Muscle layer of colon (tissue), 2 donors: ENCODE measurements at regions not wholly inside any gene's neighbourhood (a gene's known extent, or its start where the extent isn't known, plus 50 kb on each side); places are given as distances from the start of the nearest gene placed in this dataset.

Experiments
- H3K27ac ChIP-seq: one replicate; pipeline ENCODE4 v1.7.0; 2013; ENCODE audit warnings: low read depth, mild to moderate bottlenecking, low read length, moderate library complexity
- H3K27me3 ChIP-seq, 2 donors: one replicate each; pipeline ENCODE4 v1.7.0; 2013; ENCODE audit warnings: low read length in 2 of 2, mild to moderate bottlenecking in 2 of 2; ENCODE audit not compliant: insufficient read depth in 2 of 2, control insufficient read depth in 1 of 2
- H3K36me3 ChIP-seq: one replicate; pipeline ENCODE4 v1.7.0; 2013; ENCODE audit warnings: mild to moderate bottlenecking, low read length; ENCODE audit not compliant: insufficient read depth
- H3K4me1 ChIP-seq: one replicate; pipeline ENCODE4 v1.7.0; 2013; ENCODE audit warnings: mild to moderate bottlenecking, low read length; ENCODE audit not compliant: insufficient read depth
- H3K4me3 ChIP-seq, 2 donors: one replicate each; pipeline ENCODE4 v1.7.0; 2013; ENCODE audit warnings: low read length in 2 of 2, low read depth in 1 of 2, mild to moderate bottlenecking in 1 of 2, moderate library complexity in 1 of 2
- H3K9ac ChIP-seq: one replicate; pipeline ENCODE4 v1.7.0; 2013; ENCODE audit warnings: low read length
- H3K9me3 ChIP-seq: one replicate; pipeline ENCODE4 v1.7.0; 2013; ENCODE audit warnings: mild to moderate bottlenecking, low read length
- donor health status: abdominal sarcoma.
- donor health status: Adenocarcinoma of cecum.

DNA sequence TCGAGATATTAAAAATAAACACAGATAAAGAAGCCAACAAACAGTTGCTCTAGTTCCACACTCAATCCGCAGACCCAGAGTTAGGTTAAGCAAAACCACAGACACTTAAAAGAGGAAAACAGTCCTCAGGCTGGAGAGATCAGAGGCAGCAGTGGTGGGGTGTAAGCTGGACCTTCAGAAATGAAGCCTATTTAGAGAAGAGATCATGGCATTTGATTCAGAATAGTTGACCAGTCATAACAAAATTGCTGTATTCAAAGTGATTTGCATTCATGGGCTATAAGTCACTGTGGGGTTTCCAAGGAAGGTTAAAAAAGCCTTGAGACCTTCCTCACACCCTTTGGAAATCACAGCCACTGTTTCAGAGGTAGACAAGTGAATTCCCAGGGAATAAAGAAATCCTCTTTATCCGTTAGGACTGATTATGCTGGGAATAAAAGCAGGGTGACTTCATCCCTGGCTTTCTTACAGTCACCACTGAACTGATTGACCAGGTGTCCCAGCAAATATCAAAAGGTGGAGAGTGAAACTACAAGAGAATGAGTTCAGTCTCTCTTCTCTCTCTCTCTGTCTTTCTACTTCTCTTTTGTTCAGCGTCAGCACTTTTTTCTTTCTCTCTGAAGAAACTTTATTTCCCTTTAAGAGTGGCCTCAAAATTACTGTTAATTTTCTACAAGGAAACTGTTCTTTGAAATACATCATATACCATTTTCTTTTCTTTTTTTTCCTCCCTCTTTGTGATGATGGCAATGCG lies 171.8 kb upstream of the PIK3C3 start:
- H3K4me3 ChIP-seq, result no peak overlapping the region
- no peak overlapping the region for H3K27ac ChIP-seq
- no peaks in the 10 kb centered on the region for H3K36me3 ChIP-seq
- H3K4me1 ChIP-seq, result no peaks in the 10 kb centered on the region
- H3K27me3 ChIP-seq, result no peaks in the 10 kb centered on the region
- no peak overlapping the region for H3K9ac ChIP-seq
- no peaks in the 10 kb centered on the region for H3K9me3 ChIP-seq

DNA sequence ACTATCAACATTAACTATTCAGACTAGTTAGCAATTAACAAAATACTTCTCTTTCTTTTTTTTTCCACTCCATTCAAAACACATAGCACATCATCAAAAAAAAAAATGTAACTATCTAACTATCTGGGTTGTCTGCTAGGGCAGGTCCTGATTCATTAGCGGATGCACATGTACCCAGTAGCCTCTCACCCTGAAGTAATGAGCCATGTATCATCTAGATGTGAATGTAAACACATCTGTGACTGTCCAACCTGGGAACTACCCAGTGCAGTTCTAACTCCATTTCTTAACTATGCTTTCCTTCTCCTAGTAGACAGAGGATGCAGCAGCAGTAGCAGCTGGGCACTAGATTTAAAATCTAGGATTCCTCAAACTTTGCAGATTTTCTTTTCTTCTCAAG lies 183.1 kb upstream of the PIK3C3 start:
- H3K36me3 ChIP-seq, result no peaks in the 10 kb centered on the region
- H3K4me1 ChIP-seq, result no peaks in the 10 kb centered on the region
- no peak overlapping the region for H3K27ac ChIP-seq
- H3K9me3 ChIP-seq, result no peaks in the 10 kb centered on the region
- H3K27me3 ChIP-seq, result no peaks in the 10 kb centered on the region
- no peak overlapping the region for H3K9ac ChIP-seq
- no peak overlapping the region for H3K4me3 ChIP-seq

DNA sequence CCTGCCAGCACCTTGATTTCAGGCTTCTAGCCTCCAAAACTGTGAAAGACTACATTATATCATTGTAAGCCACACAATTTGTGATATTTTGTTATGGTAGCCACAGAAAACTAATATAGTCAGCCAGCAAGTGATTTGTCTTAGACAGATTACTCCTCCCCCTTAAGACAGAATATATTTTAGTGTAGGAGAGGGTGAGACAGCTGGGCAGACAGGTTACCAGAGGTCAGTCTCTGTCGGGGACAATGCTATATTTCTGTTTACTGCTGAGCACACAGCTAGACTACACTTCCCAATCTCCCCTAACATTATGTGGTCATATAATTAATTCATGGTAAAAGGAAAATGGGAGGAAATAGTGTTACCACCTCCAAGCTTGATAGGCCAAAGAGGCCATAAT lies 185.8 kb upstream of the PIK3C3 start:
- H3K27me3 ChIP-seq, result no peaks in the 10 kb centered on the region

DNA sequence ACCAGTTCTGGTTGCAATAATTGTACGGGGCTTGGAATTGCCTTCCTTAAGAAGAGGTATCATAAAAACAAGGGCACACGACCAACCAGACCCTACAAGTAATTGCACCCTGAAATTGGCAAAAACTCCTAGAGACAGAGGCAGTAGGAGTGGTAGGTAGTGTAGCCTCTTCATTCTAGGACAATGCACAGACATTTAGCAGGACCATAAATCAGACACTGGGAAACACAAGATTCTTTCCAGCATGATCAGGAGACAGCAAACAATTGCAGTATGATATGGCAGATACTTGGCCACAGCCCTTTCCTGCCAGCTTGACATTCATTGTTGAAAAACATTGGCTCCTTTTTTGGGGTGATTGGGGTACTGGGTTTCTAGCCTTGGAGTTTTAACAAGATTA lies 186.6 kb upstream of the PIK3C3 start:
- Histone ChIP-seq H3K27me3 (no peaks in the 10 kb centered on the region), H3K27ac (no peak overlapping the region), H3K9me3 (no peaks in the 10 kb centered on the region), H3K9ac (no peak overlapping the region), H3K4me1 (no peaks in the 10 kb centered on the region), H3K36me3 (no peaks in the 10 kb centered on the region), H3K4me3 (no peak overlapping the region)

More for the DNA sequence above, 185.8 kb upstream of the PIK3C3 start:
- Histone ChIP-seq H3K9ac (no peak overlapping the region), H3K4me1 (no peaks in the 10 kb centered on the region), H3K9me3 (no peaks in the 10 kb centered on the region), H3K4me3 (no peak overlapping the region), H3K36me3 (no peaks in the 10 kb centered on the region), H3K27ac (no peak overlapping the region)

DNA sequence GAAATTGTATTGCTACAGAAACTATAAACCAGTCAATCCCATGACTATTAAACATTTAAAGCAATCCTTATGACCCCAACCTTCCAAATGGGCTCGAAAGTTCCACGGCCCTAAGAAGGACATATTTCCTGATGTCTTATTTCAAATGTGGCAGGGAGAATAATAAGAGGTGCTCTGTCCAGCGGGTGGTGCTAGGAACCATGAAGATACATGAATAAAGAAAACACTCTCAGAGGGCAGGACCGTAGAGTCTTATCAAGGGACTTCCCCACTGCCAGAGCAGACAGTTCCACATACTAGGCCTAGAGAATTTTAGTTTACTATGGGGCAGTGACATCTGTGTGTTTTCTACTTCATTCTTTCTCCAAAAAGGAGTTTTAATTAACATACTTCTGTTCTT lies 187.1 kb upstream of the PIK3C3 start:
- Histone ChIP-seq H3K4me3 (no peak overlapping the region), H3K9ac (no peak overlapping the region), H3K27me3 (no peaks in the 10 kb centered on the region), H3K27ac (no peak overlapping the region), H3K36me3 (no peaks in the 10 kb centered on the region), H3K4me1 (no peaks in the 10 kb centered on the region), H3K9me3 (no peaks in the 10 kb centered on the region)

DNA sequence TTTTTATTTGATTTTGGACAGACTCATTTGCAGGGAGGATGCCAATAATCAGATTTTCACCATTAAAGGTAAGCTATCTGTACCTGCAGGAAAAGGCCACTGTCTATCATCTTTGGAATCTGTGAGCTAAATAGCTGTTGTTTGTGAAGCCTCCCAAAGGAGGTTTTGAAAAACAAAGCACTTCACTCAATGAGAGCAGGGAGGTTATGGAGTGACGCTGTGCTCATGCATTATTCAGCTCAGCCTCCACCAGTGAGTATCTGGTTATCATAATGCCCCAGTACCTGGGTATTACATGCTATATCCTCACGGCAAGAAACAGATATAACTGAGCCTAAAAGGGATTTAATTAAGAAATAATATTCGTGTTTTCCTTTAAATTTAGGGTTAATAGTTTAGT lies 189.6 kb upstream of the PIK3C3 start:
- Histone ChIP-seq H3K27me3 (no peaks in the 10 kb centered on the region), H3K4me1 (no peaks in the 10 kb centered on the region), H3K27ac (no peak overlapping the region), H3K9me3 (no peaks in the 10 kb centered on the region), H3K4me3 (no peak overlapping the region), H3K36me3 (no peaks in the 10 kb centered on the region), H3K9ac (no peak overlapping the region)

DNA sequence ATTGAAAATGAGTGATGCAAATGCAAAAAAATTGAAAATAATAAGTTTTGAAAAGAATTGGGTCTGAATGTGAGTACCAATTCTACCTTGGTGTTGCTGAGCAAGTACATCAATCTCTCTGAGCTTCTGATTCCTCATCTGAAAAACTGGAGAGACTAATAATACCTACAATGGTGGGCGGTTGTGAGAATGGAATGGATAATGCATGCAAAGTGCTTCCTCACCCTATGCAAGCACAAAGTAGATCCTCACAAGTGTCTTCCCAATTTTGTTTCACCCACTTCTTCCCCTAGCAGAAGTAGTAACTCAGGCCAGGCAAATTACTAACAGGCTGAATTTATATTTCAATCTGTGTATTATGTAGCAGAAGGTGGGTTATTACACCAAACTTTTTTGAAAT lies 191.7 kb upstream of the PIK3C3 start:
- Histone ChIP-seq H3K9ac (no peak overlapping the region), H3K27me3 (no peaks in the 10 kb centered on the region), H3K9me3 (no peaks in the 10 kb centered on the region), H3K27ac (no peak overlapping the region), H3K36me3 (no peaks in the 10 kb centered on the region), H3K4me3 (no peak overlapping the region), H3K4me1 (no peaks in the 10 kb centered on the region)

DNA sequence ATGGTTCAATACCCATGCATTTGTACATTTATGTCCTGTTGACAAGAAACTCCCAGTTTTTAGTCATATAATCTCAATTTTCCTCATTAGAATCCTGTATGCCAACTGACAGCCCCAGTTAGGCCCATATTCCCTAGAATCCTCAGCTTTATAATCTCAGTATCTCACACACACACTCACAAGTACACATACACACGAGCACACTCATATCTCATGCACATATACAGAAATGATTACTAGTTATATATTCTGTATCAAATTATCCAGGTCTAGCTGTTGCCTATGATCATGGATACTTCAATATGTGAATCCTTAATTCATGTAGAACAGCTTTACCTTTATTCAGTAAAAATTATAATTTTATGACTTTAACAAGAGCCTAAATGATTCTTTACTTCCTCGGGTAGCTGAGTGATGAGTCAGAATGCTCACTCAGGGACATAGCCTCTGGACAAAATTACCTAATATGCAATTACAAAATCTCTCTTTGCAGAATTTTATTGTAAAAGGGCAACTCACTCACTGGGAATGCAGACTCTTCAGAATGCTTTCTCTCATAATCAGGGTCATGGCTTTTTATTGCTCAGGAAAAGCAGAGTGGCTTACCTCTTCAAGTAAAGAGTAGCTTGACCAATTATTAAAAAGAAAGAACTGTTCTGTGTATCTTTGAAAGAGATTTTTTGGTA lies 193.6 kb upstream of the PIK3C3 start:
- no peaks in the 10 kb centered on the region for H3K27me3 ChIP-seq

DNA sequence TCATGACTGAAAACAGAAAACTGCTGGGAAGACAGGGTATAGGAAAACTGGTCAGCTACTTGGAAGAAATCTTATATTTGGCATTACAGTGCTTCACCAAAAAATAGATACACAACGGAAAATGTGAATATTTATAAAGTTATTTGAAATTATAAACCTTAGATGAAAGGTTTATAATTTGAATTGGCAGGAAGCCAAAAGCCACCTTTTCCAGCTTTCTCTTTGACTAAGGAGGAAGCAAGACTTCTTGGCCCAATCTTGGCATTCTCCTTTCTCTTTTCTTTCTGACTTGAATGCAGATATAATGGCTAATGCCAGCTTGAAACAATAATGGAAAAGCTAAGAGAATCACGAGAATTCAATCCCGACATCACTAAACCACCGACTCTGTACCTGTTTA lies 196.5 kb upstream of the PIK3C3 start:
- H3K4me1 ChIP-seq, result no peaks in the 10 kb centered on the region
- no peaks in the 10 kb centered on the region for H3K36me3 ChIP-seq

More for the DNA sequence above, 193.6 kb upstream of the PIK3C3 start:
- H3K9ac ChIP-seq, result no peak overlapping the region
- no peak overlapping the region for H3K4me3 ChIP-seq
- no peaks in the 10 kb centered on the region for H3K4me1 ChIP-seq
- H3K9me3 ChIP-seq, result no peaks in the 10 kb centered on the region
- H3K36me3 ChIP-seq, result no peaks in the 10 kb centered on the region
- H3K27ac ChIP-seq, result no peak overlapping the region

DNA sequence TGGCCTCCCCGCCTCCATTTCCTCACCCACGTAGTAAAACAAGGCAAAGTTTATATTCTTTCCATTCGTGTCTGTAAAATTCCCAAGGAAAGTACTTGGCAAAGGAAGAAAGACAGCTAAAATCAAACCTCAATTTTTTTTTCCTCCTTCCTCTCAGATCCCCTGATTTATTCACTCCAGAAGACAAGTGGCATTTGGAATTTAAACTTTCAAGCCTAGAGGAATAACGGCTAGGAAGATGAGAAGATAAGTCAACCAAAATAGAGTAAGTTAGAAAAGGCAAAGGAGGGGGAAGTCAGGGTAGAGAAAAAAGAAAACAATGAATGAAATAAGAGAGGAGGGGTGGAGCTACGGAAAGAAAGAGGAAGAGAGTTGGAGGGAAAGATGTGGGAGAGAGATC lies 198.9 kb upstream of the PIK3C3 start:
- H3K36me3 ChIP-seq, result no peaks in the 10 kb centered on the region
- no peaks in the 10 kb centered on the region for H3K4me1 ChIP-seq

More for the DNA sequence above, 196.5 kb upstream of the PIK3C3 start:
- Histone ChIP-seq H3K27ac (no peak overlapping the region), H3K4me3 (no peak overlapping the region), H3K27me3 (no peaks in the 10 kb centered on the region), H3K9ac (no peak overlapping the region), H3K9me3 (no peaks in the 10 kb centered on the region)

DNA sequence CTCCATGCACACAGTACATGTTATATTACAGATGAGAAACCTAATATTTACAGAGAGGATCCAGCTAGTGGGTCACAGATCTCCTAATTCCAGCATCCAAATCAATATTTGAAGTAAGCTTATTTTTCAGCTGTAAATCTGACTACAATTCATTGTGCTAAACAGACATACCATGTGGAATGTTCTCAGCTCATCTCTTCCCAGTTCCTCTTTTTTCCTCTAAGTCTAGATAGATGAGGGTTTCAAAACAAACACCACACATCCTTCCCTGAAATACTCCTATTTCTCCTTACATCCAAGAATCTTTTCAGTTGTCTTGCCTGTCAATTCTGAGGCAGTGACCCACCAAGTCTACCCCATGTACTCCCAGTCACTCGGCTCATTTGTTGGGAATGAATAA lies 200.7 kb upstream of the PIK3C3 start:
- no peaks in the 10 kb centered on the region for H3K4me1 ChIP-seq
- no peaks in the 10 kb centered on the region for H3K36me3 ChIP-seq
- no peak overlapping the region for H3K4me3 ChIP-seq
- no peak overlapping the region for H3K9ac ChIP-seq
- H3K27me3 ChIP-seq, result no peaks in the 10 kb centered on the region
- H3K9me3 ChIP-seq, result no peaks in the 10 kb centered on the region
- H3K27ac ChIP-seq, result no peak overlapping the region

More for the DNA sequence above, 198.9 kb upstream of the PIK3C3 start:
- Histone ChIP-seq H3K4me3 (no peak overlapping the region), H3K27me3 (no peaks in the 10 kb centered on the region), H3K27ac (no peak overlapping the region), H3K9ac (no peak overlapping the region), H3K9me3 (no peaks in the 10 kb centered on the region)

DNA sequence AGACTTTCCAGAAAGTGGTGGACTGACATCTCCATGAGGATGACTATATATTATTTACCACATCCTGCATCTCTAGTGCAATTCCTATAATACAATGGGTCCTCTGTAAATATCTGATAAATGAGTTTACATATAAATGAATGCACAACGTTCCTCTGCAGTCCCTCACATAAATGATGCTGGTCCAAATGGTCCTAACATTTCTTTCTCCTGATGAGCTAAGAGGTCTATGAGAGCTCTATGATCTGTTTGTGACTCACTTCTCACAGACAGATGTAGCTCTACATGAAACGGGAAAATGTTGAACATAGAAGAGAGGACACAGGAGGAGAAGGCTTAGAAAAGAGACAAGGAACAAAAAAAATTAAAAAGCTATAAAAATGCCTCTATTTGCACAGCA lies 201.2 kb upstream of the PIK3C3 start:
- H3K4me1 ChIP-seq, result no peaks in the 10 kb centered on the region
- no peaks in the 10 kb centered on the region for H3K27me3 ChIP-seq
- H3K9ac ChIP-seq, result no peak overlapping the region
- H3K4me3 ChIP-seq, result no peak overlapping the region
- H3K9me3 ChIP-seq, result no peaks in the 10 kb centered on the region
- no peaks in the 10 kb centered on the region for H3K36me3 ChIP-seq
- H3K27ac ChIP-seq, result no peak overlapping the region
